DMS53 treated with DMSO at 0.1 percent for 48 hours (cell line): ENCODE measurements at regions not wholly inside any gene's neighbourhood (a gene's known extent, or its start where the extent isn't known, plus 50 kb on each side); places are given as distances from the start of the nearest gene placed in this dataset.

Experiments used
- DNase-seq: peaks from one replicate; lab custom pipeline; 2025; ENCODE audit not compliant: unreplicated experiment; lab: John Stamatoyannopoulos, UW

GRCh38 chr2:16128746-16129610, 188.6 kb downstream of the MYCN start:
- DNase-seq = no peak

GRCh38 chr2:16127958-16128357, 187.6 kb downstream of the MYCN start:
- no peak for DNase-seq

DNA sequence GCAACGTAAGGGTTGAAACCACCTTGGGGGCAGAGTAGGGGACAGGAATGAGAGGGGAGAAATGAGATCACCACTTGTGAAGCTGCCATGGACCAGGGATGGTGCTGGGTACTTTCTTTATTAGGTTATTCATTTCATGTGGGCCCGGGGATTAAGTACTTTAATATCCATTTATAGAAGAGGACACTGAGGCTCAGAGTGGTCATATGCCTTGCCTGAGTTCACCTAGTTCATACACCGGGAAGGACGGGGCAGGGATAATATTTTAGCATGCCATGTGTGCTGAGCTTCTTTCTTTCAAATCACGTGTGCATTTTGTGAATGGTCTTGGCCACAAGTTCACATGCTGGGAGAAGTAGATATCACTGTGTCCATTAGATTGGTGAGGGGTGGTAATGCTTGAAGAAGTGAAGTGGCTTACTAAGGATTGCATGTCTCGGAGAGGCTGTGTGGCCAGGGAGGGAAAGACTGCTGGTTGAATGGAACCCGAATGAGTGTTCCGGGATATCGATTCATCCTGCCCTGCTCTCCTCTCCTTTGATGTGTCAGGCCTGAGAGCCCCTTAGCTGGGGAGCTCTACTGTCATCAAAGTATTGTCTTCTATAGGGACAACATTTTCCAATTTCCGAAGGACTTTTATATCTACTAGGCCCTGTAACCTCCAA, 187.1 kb downstream of the MYCN start:
- no peak for DNase-seq

DNA sequence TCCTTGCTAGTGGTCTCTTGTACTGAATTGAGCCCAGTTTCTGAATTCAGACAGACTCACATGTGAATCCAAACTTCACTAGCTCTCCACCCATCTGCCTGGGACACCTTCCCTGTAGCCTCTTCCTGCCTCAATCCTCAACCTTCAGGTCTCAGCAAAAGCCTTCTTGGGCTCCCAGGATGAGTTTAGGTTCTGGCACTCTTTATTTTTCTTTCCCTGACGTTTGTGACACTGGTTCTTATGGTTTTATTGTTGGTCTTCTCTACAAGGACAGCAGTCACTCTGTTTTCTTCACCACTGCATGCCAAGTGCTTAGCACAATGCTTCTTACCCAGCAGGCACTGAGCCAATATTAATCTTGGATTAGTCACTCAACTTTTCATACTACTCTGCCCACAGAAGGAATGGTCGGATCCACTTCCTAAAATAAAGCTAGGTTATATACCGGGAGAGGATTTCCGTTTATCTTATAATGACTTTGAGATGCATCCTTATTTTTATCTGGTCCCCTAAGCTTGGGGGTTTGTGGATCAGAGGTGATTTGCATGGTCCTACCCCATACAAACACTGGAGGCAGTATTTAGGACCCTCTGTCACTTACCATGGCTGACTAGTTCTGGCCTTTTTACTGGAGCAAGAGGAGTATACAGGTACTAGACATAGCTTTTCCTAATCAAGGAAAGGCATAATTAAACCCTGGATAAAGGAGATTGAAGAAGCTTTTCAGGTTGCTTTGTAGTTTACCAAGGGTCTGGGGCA, 186.3 kb downstream of the MYCN start:
- no peak for DNase-seq

DNA sequence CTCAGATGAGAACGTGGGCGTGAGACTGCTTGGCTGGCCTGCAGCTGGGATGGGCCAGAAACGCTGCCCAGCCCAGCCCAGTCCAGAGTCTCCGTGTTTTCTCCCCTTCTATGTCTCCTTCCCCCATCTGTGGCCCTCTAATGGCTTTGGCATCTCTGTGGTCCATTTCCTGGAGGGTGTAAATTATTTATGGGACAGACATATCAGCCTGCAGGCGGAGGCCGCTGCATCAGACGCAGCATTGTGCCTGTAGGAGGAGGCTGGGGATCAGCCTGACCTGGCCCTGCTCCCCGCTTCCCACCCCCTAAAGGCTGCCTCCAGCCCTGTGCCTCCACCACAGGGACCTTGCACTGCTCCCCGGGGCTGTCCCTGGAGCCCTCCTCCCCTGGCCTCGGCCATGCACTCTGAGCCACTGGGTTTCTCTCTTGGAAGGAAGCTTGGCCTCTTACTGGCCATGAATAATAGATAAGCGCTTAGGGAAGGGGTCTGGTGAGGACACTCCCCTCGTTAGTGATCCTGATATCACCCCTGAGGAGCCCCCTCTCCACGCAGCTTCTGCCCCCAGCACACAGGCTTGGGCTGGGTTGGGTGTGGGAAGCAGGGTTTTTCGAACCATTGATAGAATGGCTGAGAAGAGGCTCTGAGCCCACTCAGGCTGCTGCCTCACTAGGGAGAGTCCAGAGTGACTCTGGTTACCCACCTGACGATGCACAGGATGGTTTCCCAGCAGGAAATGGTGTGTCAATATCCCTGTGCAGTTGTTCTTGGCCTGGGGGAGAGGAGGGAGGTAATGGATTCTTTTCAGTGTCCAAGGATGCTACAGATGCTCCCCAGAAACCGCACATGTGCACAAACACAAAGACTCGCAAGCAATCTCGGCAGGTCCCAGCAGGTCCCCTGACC, 185.5 kb downstream of the MYCN start:
- DNase-seq = no peak

- DNase-seq = no peak
Measured at GRCh38 chr2:16124881-16125613, 184.7 kb downstream of the MYCN start.

GRCh38 chr2:16123856-16124780, 183.8 kb downstream of the MYCN start:
- DNase-seq = no peak

GRCh38 chr2:16123421-16123820, 183.1 kb downstream of the MYCN start:
- no peak for DNase-seq

DNA sequence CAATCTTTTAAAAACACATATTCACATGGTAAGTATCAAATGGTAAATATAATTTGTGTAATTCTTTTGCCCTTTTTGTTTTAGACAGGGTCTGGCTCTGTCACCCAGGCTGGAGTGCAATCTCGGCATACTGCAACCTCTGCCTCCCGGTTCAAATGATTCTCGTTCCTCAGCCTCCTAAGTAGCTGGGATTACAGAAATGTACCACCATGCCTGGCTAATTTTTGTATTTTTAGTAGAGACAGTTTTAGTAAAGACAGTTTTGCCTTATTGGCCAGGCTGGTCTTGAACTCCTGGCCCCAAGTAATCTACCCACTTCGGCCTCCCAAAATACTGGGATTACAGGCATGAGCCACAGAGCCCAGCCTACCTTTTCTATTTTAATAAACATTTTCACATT, 182.2 kb downstream of the MYCN start:
- DNase-seq = no peak

DNA sequence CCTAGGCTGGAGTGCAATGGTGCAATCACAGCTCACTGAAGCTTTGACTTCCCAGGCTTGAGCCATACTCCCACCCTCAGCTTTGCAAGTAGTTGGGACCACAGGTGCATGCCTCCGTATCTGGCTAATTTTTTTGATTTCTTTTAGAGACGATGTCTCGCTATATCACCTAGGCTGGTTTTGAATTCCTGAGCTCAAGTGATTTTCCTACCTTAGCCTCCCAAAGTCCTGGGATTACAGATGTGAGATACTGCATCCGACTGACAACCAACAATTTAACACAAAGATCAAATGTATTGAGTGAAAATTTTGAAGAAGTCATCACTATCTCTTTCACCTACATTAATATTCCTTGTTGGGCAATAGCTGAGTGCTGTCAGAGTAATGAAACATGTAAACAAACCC, 181.6 kb downstream of the MYCN start:
- no peak for DNase-seq

GRCh38 chr2:16121231-16121985, 181.1 kb downstream of the MYCN start:
- DNase-seq = no peak

- DNase-seq = no peak
Measured at GRCh38 chr2:16120591-16121180, 180.3 kb downstream of the MYCN start.

GRCh38 chr2:16119741-16120140, 179.4 kb downstream of the MYCN start:
- DNase-seq = no peak

DNA sequence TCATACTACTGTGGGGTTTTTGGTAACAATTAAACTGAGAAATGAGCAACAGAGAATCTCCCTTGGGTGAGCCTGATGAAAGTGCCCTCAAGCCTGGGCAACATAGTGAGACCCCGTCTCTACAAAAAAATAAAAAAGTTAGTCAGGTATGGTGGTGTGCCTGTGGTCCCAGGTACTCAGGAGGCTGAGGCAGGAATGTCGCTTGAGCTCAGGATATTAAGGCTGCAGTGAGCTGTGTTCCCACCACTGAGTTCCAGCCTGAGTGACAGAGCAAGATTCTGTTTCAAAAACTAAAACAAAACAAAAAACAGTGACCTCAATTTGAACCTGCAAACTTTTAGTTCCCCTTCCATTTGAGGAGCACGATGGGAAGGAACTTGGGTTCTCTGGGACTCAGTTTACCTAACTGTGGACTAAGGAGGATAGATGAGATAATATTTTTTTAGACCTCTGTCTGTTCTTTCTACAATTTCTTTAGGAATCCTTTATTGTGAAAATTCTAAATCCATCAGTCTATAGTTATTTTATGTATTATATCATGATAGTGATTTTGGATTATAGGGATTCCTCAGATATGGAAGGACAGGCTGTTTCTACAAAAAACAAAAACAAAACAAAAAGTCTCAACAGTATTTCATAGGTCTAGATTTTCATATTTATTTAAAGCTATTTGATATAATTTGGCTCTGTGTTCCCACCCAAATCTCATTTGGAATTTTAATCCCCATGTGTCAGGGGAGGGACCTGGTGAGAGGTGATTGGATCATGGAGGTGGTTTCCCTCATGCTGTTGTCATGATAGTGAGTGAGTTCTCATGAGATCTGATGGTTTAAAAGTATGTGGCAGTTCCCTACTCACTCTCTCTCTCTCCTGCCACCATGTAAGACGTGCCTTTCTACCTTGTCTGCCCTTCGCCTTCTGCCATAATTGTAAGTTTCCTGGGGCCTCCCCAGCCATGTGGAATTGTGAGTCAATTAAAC, 178.6 kb downstream of the MYCN start:
- DNase-seq = no peak

GRCh38 chr2:16117791-16118610, 177.7 kb downstream of the MYCN start:
- no peak for DNase-seq
